ENCODE measurements at regions not wholly inside any gene's neighbourhood (a gene's known extent, or its start where the extent isn't known, plus 50 kb on each side); places are given as distances from the start of the nearest gene placed in this dataset.

GRCh38 chr6:140636271-140636907, 1261.9 kb upstream of the CITED2 start:
- Histone ChIP-seq H3K27ac (no peak overlapping the region), H3K36me3 (no peaks in the 10 kb centered on the region), H3K4me1 (no peaks in the 10 kb centered on the region), H3K27me3 (ENCODE audit: low read depth) (no peaks in the 10 kb centered on the region), H3K4me3 (no peak overlapping the region), H3K9me3 (no peaks in the 10 kb centered on the region)
- DNase-seq, result no peak
- no peak for ATAC-seq
- no peak for TF ChIP-seq CTCF (IDR thresholded peaks at IDR 0.05)
- intact Hi-C loops (cut with DNase I), result no loop called here

- H3K27me3 ChIP-seq (ENCODE audit: low read depth), result no peaks in the 10 kb centered on the region
- ATAC-seq, result no peak
- no peak overlapping the region for H3K27ac ChIP-seq
- no peaks in the 10 kb centered on the region for H3K36me3 ChIP-seq
- intact Hi-C loops (cut with DNase I), result no loop called here
- TF ChIP-seq CTCF (IDR thresholded peaks at IDR 0.05), result no peak
- peaks cover 15% of the 10 kb centered on the region for H3K9me3 ChIP-seq
- no peak for DNase-seq
- H3K4me3 ChIP-seq, result no peak overlapping the region
- H3K4me1 ChIP-seq, result no peaks in the 10 kb centered on the region
Observed at GRCh38 chr6:140627002-140627401, 1252.6 kb upstream of the CITED2 start.

GRCh38 chr6:140623498-140623897, 1249.0 kb upstream of the CITED2 start:
- no peaks in the 10 kb centered on the region for H3K4me1 ChIP-seq
- ATAC-seq, result no peak
- peaks cover 15% of the 10 kb centered on the region for H3K9me3 ChIP-seq
- H3K27ac ChIP-seq, result no peak overlapping the region
- DNase-seq, result no peak
- no peaks in the 10 kb centered on the region for H3K27me3 ChIP-seq (ENCODE audit: low read depth)
- intact Hi-C loops (cut with DNase I), result no loop called here
- no peaks in the 10 kb centered on the region for H3K36me3 ChIP-seq
- H3K4me3 ChIP-seq, result no peak overlapping the region
- no peak for TF ChIP-seq CTCF (IDR thresholded peaks at IDR 0.05)

- Histone ChIP-seq H3K4me1 (no peaks in the 10 kb centered on the region), H3K27ac (no peak overlapping the region), H3K27me3 (ENCODE audit: low read depth) (no peaks in the 10 kb centered on the region), H3K4me3 (no peak overlapping the region), H3K9me3 (no peaks in the 10 kb centered on the region), H3K36me3 (no peaks in the 10 kb centered on the region)
- ATAC-seq, result no peak
- no peak for TF ChIP-seq CTCF (IDR thresholded peaks at IDR 0.05)
- no peak for DNase-seq
- intact Hi-C loops (cut with DNase I), result no loop called here
Observed at GRCh38 chr6:140620496-140620895, 1246.0 kb upstream of the CITED2 start.

GRCh38 chr6:140609956-140610355, 1235.5 kb upstream of the CITED2 start:
- intact Hi-C loops (cut with DNase I), result no loop called here
- Histone ChIP-seq H3K9me3 (no peaks in the 10 kb centered on the region), H3K27me3 (ENCODE audit: low read depth) (no peaks in the 10 kb centered on the region), H3K36me3 (no peaks in the 10 kb centered on the region), H3K4me3 (no peak overlapping the region), H3K4me1 (no peaks in the 10 kb centered on the region), H3K27ac (no peak overlapping the region)
- DNase-seq, result no peak
- ATAC-seq, result no peak
- no peak for TF ChIP-seq CTCF (IDR thresholded peaks at IDR 0.05)

Data from lower lobe of right lung (tissue), 2 donors.